HG02588 (cell line): ENCODE measurements at regions not wholly inside any gene's neighbourhood (a gene's known extent, or its start where the extent isn't known, plus 50 kb on each side); places are given as distances from the start of the nearest gene placed in this dataset.

ENCODE experiments used
- ATAC-seq: cut with Tn5 transposase; IDR thresholded peaks from one replicate; pipeline ENCODE4 v1.9.1; 2021; ENCODE audit warnings: mild to moderate bottlenecking, moderate library complexity; ENCODE audit not compliant: unreplicated experiment

GRCh38 chr13:59182241-59182640, 981.5 kb downstream of the DIAPH3 start:
- no peak for ATAC-seq

DNA sequence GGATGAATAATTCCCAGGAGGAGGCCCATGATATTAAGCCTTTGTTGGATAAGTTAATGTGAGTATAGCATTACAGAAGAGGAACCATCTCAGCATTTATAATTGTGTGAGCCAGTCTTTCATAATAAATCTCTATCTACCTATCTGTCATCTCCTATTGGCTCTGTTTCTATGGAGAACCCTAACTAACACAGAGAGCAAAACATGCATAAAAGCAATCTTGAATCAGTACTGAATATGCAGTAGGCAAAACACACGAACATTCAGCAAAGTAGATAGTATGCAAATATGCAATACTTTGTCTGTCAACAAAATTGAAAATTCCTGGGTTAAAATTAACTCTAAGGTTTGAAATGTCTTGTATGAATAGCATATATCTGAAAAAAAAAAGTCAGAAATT, 966.3 kb downstream of the DIAPH3 start:
- ATAC-seq = no peak

GRCh38 chr13:59201841-59202240, 961.9 kb downstream of the DIAPH3 start:
- no peak for ATAC-seq

GRCh38 chr13:59203855-59204254, 959.9 kb downstream of the DIAPH3 start:
- ATAC-seq = no peak

- ATAC-seq = no peak
Observed at GRCh38 chr13:59205501-59205900, 958.2 kb downstream of the DIAPH3 start.

DNA sequence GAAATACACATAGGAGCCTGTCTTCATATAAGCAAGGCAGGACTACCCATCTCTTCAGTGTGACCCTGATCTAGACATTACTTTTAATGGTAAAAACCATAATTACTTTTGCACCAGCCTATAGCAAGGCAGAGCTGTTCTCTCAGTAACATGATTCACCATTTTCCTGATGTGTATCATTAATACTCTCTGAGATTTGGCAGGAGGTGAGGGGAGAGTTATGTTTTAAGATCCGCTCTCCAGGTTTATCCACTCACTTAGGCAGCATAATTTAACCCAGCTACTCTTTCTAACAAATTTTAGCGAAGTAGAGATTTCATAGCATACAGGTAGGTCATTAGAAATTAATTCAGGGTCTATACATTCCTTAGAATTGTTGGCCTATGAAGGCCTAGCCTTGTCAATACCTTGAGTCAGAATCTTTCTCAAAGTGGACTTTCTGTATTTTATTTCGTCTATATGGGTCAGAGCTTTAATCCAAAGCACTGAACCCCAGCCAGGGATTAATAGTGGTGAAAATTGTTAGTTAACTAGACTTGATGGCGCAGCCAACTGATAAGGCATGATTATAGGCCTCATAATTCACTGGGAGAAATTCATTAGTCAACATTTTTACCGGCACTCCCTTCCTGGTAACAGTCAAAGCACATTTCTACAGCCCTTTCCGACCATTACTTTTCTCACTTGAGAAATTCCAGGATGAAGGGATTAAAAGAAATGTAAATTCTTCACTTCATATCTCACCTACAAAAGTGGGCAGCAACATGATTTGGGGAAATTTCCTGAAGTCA, 955.1 kb downstream of the DIAPH3 start:
- no peak for ATAC-seq

- no peak for ATAC-seq
Observed at GRCh38 chr13:59210543-59210942, 953.2 kb downstream of the DIAPH3 start.

DNA sequence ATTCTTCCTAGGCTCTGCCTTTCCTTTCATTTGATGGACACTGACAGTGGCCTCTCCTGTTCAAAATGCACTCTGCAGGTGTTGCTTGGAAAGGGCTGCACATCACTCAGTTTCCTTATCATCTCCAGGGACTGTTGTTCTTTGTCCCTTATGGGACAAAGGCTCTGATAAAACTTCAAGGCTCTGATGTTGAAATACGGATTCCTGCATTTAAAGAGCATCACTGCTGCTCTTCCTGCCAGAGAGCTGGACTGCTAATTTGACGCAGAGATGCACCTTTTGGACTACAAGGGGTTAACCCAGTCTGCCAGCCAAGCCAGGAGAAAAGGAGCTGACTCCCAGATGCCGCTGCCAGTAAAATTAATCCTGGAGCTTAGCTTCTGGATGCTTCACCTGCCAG, 952.1 kb downstream of the DIAPH3 start:
- ATAC-seq = no peak

DNA sequence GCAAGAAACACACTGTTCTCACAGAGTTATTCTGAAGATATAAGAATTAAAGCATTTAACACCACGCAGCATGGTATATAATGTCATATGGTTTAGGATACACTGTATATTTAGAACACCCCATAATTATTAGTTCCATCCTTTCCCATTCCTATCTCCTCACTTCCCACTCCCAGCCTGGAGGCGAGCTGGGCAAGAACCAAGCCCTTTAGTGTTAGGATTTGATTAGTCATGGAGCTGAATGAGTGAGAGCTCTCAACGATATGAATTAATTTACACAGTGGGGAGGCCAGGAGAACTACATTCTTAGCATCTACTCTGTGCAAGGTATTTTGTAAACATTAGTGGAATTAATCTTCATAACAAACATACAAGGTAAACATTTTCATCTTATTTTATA, 934.3 kb downstream of the DIAPH3 start:
- ATAC-seq = no peak

DNA sequence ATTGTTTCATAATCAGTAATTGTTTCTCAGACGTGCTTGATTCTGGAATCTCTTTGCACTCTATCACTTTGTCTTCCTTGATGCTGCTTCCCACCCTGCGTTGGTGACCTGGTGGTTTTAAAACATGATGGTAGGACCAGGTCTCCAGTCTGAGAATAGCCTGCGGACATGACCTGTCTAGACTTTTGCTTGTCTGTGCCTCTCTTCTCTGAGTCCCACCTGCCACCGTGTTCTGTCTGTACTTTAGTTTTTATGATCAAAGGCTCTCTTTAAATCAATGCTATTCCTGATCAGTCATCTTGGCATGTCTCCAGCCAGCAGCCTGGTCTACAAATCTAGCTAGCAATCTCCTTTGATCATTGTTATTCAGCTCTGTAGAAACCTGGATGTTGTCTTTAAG, 933.9 kb downstream of the DIAPH3 start:
- ATAC-seq = no peak

DNA sequence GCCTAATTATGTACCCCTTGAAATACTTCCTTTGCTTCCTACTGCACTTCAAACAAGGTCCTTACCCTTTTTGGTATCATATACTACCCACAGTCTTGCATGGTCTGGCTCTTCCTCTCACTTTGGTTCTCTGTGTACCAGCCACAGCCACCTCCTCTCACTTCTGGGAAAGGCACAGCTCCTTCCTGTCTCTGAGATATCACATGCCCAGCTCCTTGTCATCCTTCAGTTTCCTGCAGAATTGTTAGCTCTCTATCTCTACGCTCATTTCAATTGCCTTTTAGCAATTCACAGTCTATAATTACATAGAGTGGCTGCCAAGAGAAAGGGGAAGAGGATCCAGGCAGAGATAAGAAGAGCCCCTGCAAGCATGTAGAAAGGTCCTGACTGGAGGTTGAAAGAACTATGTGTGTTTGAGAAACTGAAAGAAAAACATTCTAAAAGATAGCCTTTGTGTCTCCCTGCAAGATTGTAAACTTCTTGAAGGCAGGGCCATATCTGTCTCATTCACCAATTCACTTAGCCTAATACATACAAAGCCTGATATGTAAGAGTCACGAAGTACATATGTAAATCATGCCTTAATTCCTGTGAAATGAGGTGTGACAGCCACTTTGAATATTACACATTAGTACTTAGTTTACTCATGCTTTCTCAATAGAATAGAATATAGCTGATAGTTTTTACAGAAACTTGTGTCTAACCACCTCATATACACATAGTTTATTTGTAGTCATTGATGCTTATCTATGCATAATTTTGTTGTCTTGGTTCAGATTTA, 933.1 kb downstream of the DIAPH3 start:
- ATAC-seq = no peak

- ATAC-seq = no peak
Observed at GRCh38 chr13:59236309-59236919, 927.3 kb downstream of the DIAPH3 start.

DNA sequence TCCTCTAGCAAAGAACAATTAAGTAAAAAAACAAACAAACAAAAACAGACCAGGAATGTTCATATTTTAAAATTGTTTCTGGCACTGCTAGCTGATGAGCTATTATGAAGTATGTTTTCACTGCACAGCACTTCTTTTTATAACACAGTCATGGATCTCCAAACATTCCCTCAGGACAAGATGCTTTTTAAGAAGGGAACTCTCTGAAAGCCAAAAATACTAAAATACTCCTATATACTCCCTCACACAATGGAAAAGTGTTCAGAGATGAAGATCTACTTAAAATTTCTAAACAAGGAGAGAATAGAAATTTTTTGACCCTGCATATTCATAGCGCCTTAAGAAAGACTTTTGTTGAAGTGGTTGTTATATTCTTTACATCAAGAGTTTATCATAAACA, 926.8 kb downstream of the DIAPH3 start:
- no peak for ATAC-seq

DNA sequence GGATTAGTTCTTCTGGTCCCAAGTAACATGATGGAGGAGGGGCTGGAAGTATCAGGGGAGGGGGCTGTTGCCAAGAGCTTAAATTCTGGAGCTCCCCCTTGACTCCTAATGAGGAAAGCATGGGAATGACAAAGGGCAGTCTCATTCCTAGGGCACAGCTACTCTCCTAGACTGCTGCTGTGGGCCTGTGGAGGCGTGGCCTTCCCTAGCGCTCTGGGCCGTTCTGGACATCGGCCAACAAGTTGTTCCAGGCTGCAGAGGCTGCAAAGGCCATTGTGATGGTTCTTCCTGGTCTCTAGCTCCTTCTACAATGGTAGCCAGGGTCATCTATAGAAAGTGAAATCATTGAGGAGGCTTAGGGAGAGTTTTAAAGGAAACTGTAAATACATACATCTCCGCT, 916.6 kb downstream of the DIAPH3 start:
- no peak for ATAC-seq

DNA sequence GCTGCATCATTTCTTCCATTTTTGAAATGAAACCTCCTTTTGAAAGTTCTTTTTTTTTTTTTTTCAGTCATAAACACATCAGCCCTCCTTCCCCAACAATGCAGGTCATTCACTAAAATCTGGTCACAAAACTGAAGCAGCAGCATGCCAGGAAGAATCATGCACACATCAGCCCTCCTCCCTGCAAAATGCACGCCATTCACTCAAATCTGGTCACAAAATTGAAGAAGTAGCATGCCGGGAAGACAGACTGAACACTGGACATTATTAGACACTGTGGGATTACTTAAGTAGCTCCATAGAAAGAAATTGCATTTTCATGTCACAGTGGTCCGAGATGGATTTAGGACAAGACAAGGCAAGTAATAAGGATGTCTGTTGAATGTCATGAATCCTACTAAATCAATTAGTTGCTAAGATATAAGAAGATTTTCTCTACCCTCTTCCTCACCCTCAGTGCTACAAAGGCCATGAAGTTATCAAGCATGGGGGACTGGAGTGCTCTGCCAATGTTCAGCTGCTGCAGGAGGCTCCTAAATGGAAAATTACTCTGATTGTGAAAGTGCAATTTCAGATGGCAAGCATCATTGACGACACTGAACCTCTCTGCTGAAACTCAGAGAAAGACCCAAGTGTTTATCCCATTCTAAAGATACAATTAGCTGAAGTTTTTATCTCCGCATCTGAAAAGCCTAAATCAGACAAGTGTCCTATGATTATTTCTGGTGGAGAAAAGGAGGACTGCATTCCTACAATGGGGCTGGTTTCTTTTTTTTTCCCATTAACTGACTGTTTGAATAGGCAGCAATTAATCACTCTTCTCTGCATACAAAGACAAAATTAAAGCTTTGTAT, 913.2 kb downstream of the DIAPH3 start:
- no peak for ATAC-seq

GRCh38 chr13:59259165-59260000, 904.3 kb downstream of the DIAPH3 start:
- ATAC-seq = no peak

DNA sequence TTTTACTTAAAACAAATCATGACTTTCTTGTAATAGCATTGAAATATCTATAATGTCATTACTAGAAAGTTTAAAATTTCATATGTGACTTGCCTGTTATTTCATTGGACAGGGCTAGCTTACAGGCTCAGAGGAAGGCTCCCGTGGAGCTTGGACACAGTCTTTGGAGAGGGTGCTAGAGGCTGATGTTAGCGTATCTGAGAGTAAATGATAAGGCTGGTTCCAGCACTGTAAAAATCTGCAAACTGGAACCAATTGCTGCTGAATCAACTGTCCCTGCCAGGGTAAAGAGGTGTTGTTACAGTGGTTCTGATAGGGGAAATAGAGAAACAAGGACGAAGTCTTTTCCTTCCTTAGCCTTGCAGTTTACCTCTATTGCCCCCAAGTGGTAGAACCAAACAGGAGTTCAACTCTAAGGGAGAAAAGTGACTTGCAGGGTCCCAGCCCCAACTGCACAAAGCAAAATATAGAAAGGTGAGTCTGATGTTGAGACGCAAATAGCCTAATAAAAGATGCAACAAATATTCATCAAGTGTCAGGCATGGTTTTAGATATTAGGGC, 901.7 kb downstream of the DIAPH3 start:
- no peak for ATAC-seq

- no peak for ATAC-seq
Observed at GRCh38 chr13:59263531-59263930, 900.2 kb downstream of the DIAPH3 start.

DNA sequence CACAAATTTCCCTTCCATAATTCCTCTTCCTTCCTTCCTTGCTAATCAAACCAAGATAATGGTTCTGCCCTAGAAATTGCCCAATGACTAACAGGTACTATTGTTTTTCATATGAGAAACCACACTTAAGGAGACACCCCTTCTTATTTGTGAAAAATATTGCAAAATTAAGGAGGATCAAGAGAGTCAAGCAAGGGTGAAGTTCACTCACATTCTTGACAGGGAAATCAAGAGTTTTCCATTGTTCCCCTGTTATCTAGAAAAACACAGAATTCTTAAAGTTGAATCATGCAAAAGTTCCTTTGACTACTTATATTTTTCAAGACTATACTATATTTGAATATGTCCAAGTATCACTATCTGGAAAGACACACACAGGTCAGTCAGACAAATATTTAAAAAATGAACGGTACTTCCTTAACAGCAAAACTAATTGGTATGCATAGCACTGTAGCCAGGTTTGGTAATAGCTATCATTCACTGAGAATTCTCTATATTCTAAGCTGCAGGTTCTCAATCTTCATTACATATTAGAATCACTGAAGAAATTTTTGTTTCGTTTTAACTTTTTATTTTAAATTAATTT, 897.2 kb downstream of the DIAPH3 start:
- ATAC-seq = no peak
